GM23248 (cell line): ENCODE measurements at regions not wholly inside any gene's neighbourhood (a gene's known extent, or its start where the extent isn't known, plus 50 kb on each side); places are given as distances from the start of the nearest gene placed in this dataset.
A peak's percentile ranks its signal among the peaks of the same experiment; 100 is the strongest.
"Not testable (repeated sequence)": the region's sequence is repeated elsewhere in the genome, so short reads cannot be mapped to it uniquely, and the experiment has no call there.

Experiments
- DNase-seq: peaks from one replicate; pipeline ENCODE4 v3.0.0-alpha.2; 2015
- H2AFZ ChIP-seq: fragments of 200-600 bp; sonication (generic); 2 replicates; pipeline ENCODE4 v1.6.1; 2016; ENCODE audit warnings: antibody characterized with exemption
- H3F3A ChIP-seq: fragments of 200-600 bp; sonication (generic); 2 replicates; pipeline ENCODE4 v1.6.1; 2016; ENCODE audit warnings: mild to moderate bottlenecking, antibody characterized with exemption, mixed run types; ENCODE audit not compliant: insufficient read depth
- H3K27ac ChIP-seq: fragments of 200-600 bp; sonication (generic); 2 replicates; pipeline ENCODE4 v1.5.1; 2016; ENCODE audit warnings: mild to moderate bottlenecking
- H3K27me3 ChIP-seq: fragments of 200-600 bp; sonication (generic); replicated peaks from 2 replicates; pipeline ENCODE4 v1.6.1; 2016; ENCODE audit warnings: mild to moderate bottlenecking; ENCODE audit not compliant: insufficient read depth
- H3K36me3 ChIP-seq: fragments of 200-600 bp; sonication (generic); 2 replicates; pipeline ENCODE4 v1.6.1; 2016; ENCODE audit warnings: low read depth, mild to moderate bottlenecking
- H3K4me1 ChIP-seq: fragments of 200-600 bp; sonication (generic); 2 replicates; pipeline ENCODE4 v1.6.1; 2016; ENCODE audit warnings: mild to moderate bottlenecking; ENCODE audit not compliant: insufficient read depth
- H3K4me2 ChIP-seq: fragments of 200-600 bp; sonication (generic); one replicate; pipeline ENCODE4 v1.6.1; 2016; ENCODE audit warnings: mild to moderate bottlenecking; ENCODE audit not compliant: unreplicated experiment
- H3K4me3 ChIP-seq: fragments of 200-600 bp; sonication (generic); 2 replicates; pipeline ENCODE4 v1.5.1; 2016; ENCODE audit warnings: mild to moderate bottlenecking
- H3K79me2 ChIP-seq: fragments of 200-600 bp; sonication (generic); 2 replicates; pipeline ENCODE4 v1.6.1; 2016; ENCODE audit warnings: mild to moderate bottlenecking; ENCODE audit not compliant: insufficient read depth
- H3K9ac ChIP-seq: fragments of 200-600 bp; sonication (generic); 2 replicates; pipeline ENCODE4 v1.6.1; 2016; ENCODE audit warnings: mild to moderate bottlenecking
- H3K9me2 ChIP-seq: fragments of 200-600 bp; sonication (generic); 2 replicates; pipeline ENCODE4 v1.6.1; 2016; ENCODE audit warnings: mixed run types, mild to moderate bottlenecking, moderate library complexity; ENCODE audit not compliant: insufficient read depth
- H3K9me3 ChIP-seq: fragments of 200-600 bp; sonication (generic); one replicate; pipeline ENCODE4 v1.6.1; 2017; ENCODE audit warnings: low read depth
- H4K20me1 ChIP-seq: fragments of 200-600 bp; sonication (generic); 2 replicates; pipeline ENCODE4 v1.6.0; 2016; ENCODE audit not compliant: insufficient read depth
- WGBS, 2 experiments: methylation state at CpG; one replicate each; pipeline ENCODE4 v1.1.6; 2015 to 2017; ENCODE audit warnings: low lambda C conversion rate in 2 of 2, low coverage in 1 of 2; ENCODE audit errors: missing lambda C conversion rate in 2 of 2; 5-methylcytosine and 5-hydroxymethylcytosine counted together
- in situ Hi-C: fragments of 300-500 bp; cut with MboI; formaldehyde crosslinking; loops from 2 replicates; pipeline ENCODE4 v1.15.0; 2020

DNA sequence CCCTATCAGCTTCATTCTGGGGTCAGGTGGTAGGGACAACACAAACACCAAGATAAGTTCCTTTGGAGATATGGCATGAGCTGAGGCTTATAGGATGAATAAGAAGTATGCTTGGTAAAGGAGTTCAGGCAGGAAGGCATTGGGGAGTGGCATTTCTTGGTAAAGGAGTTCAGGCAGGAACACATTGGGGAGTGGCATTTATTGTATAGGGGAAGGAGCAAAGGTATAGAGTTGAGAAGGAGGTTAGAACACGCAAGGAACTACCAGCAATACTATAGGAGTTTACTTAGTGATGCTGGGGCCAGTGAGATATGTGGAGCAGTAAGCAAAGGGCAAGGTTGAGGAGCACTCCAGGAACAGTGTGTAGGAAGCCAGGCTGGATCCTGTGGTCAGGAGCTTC, 625.9 kb downstream of the TTLL7 start:
- WGBS, 2 experiments, result 29 to 46% methylated on average over 1 of the region's 1 CpG
- H3K4me2 ChIP-seq, H3K4me1 ChIP-seq, H3K79me2 ChIP-seq, H3K9me2 ChIP-seq, H3K27ac ChIP-seq, DNase-seq, H4K20me1 ChIP-seq, H2AFZ ChIP-seq, H3K9ac ChIP-seq, H3K4me3 ChIP-seq, H3K27me3 ChIP-seq, H3K36me3 ChIP-seq, H3F3A ChIP-seq, in situ Hi-C loops, H3K9me3 ChIP-seq: not testable (repeated sequence)

DNA sequence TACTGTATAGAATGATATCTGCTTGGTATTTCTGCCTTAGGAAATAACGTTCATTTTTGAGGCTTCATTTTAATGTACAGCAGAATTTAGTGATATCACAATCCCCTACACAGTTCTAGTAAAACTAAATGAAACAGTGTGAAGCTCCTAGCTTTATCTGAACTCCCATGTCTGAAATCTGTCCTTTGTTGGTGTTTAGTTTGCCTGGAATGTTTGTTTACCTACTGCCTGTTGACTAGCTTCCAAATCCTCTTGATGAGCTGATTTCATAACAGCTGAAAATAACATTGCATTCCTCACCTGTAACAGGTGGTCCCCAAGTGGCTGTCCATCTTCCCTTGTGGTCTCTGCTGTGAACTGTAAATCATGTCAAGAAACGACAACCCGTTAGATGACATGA, 629.1 kb downstream of the TTLL7 start:
- H3K27ac ChIP-seq, H3K4me2 ChIP-seq, H3K27me3 ChIP-seq, in situ Hi-C loops, H3K4me3 ChIP-seq, H2AFZ ChIP-seq, H3K9me2 ChIP-seq, H3K9ac ChIP-seq, DNase-seq, H3K79me2 ChIP-seq, H4K20me1 ChIP-seq, H3K9me3 ChIP-seq, H3K36me3 ChIP-seq, H3K4me1 ChIP-seq, H3F3A ChIP-seq: not testable (repeated sequence)
- WGBS, 2 experiments, result 7 to 14% methylated on average over 3 of the region's 3 CpGs

DNA sequence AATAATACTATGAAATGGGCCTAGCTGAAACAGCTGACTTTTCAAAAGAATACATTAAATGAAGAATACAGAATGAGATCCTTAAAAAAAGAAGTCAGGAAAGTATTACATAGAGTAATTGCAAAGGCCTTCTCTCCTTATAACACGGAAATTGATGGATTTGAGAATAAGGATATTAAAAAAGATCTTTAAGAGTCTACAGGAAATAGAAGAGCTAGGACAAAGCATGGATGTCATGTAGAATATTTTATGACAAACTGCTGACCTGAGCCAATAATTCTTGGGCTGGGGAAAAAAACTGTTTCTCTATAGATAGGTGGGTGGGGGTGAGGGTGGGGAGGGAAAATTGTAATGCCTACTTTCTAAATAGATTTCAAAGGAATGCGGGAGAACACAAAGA, 633.6 kb downstream of the TTLL7 start:
- H3K27ac ChIP-seq, H2AFZ ChIP-seq, H3K27me3 ChIP-seq, DNase-seq, H3K9ac ChIP-seq, H3F3A ChIP-seq, H4K20me1 ChIP-seq, H3K4me3 ChIP-seq, H3K4me2 ChIP-seq, H3K79me2 ChIP-seq, H3K9me2 ChIP-seq, H3K36me3 ChIP-seq, H3K9me3 ChIP-seq, in situ Hi-C loops, H3K4me1 ChIP-seq: not testable (repeated sequence)
- WGBS, 2 experiments, result 47 to 59% methylated on average over 1 to 2 of the region's 2 CpGs

DNA sequence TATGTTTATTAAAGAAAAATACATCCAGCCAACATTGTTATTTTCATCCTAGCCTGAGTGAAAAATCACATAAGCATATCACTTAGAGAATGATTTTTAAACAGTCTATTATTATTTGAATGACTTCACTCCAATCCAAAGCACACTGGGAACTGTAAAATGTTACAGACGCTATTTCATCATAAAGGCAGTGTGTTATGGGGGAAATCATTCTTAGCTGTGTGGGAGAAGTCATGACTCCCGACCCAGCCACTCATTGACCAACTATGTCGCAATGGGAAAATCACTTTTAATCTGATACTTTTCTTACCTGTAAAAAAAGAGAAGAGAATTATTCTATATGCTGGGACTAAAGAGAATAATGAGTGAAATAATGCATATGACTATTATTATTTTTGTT, 653.6 kb downstream of the TTLL7 start:
- peak; percentile 3 for DNase-seq
- H3K36me3 ChIP-seq, H4K20me1 ChIP-seq, H2AFZ ChIP-seq, H3K4me2 ChIP-seq, H3K27ac ChIP-seq, H3K79me2 ChIP-seq, H3K27me3 ChIP-seq, H3K9me2 ChIP-seq, in situ Hi-C loops, H3K4me3 ChIP-seq, H3K9me3 ChIP-seq, H3K4me1 ChIP-seq, H3F3A ChIP-seq, H3K9ac ChIP-seq: not testable (repeated sequence)
- WGBS, 2 experiments, result 43 to 49% methylated on average over 3 of the region's 3 CpGs

GRCh38 chr1:83343767-83344166, 655.2 kb downstream of the TTLL7 start:
- H3K79me2 ChIP-seq, H3K27me3 ChIP-seq, H3K36me3 ChIP-seq, H3F3A ChIP-seq, H3K9ac ChIP-seq, in situ Hi-C loops, H4K20me1 ChIP-seq, H3K4me1 ChIP-seq, H3K9me3 ChIP-seq, H2AFZ ChIP-seq, H3K4me3 ChIP-seq, H3K27ac ChIP-seq, H3K4me2 ChIP-seq, H3K9me2 ChIP-seq, DNase-seq: not testable (repeated sequence)
- WGBS, 2 experiments, result 81 to 85% methylated on average over 6 of the region's 6 CpGs

GRCh38 chr1:83342995-83343394, 655.9 kb downstream of the TTLL7 start:
- H4K20me1 ChIP-seq, H3K4me1 ChIP-seq, H3K9me3 ChIP-seq, H2AFZ ChIP-seq, H3K27me3 ChIP-seq, H3F3A ChIP-seq, H3K27ac ChIP-seq, H3K4me3 ChIP-seq, H3K4me2 ChIP-seq, H3K36me3 ChIP-seq, H3K9me2 ChIP-seq, H3K79me2 ChIP-seq, H3K9ac ChIP-seq, in situ Hi-C loops, DNase-seq: not testable (repeated sequence)

DNA sequence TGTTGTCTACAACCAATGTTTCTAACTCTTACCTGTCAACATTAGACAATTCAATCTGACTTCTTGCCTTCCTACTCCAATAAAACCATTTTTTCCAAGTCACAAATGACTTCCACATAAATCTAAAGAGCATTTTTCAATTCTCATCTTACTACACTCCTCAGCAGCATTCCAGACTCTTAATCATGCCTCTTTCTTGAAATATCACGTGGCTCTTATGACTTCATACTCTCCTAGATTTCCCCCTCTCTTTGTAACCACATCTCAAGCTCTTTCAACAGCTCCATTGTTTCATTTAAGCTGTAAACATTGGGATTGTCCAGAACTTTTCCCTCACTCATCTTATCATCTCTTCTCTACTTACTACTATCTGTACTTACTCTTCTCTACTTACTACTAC, 666.6 kb downstream of the TTLL7 start:
- DNase-seq, H3K9ac ChIP-seq, H3K9me3 ChIP-seq, H3F3A ChIP-seq, H3K4me1 ChIP-seq, H3K4me3 ChIP-seq, in situ Hi-C loops, H4K20me1 ChIP-seq, H2AFZ ChIP-seq, H3K4me2 ChIP-seq, H3K36me3 ChIP-seq, H3K9me2 ChIP-seq, H3K79me2 ChIP-seq, H3K27ac ChIP-seq, H3K27me3 ChIP-seq: not testable (repeated sequence)
- WGBS, 2 experiments, result no CpG with 5 or more reads among the region's 1 CpG
